PFSK-1 (cell line): ENCODE measurements at regions not wholly inside any gene's neighbourhood (a gene's known extent, or its start where the extent isn't known, plus 50 kb on each side); places are given as distances from the start of the nearest gene placed in this dataset.

Experiments used
- FOXP2 ChIP-seq: optimal IDR thresholded peaks from 2 replicates; pipeline ENCODE3; 2011; ENCODE audit warnings: borderline replicate concordance, control low read depth, inconsistent platforms; ENCODE audit not compliant: insufficient read depth; ENCODE audit errors: extremely low read length, extremely low read depth
- POLR2AphosphoS5 ChIP-seq: IDR thresholded peaks from 2 replicates; pipeline ENCODE4 v1.6.1; 2012; ENCODE audit warnings: low read depth, mild to moderate bottlenecking, control low read depth, low read length, moderate library complexity
- SIN3A ChIP-seq: IDR thresholded peaks from 2 replicates; pipeline ENCODE4 v1.6.1; 2012; ENCODE audit warnings: mild to moderate bottlenecking, low read length, moderate library complexity, borderline replicate concordance; ENCODE audit not compliant: insufficient read depth
- TAF1 ChIP-seq: IDR thresholded peaks from 2 replicates; pipeline ENCODE4 v1.6.1; 2012; ENCODE audit warnings: low read length, control low read depth, borderline replicate concordance; ENCODE audit not compliant: insufficient read depth
- TF ChIP-seq, protein P1 (sequence below), 2 experiments: IDR thresholded peaks; 2 replicates each; pipeline versions ENCODE4 v1.6.1 to v1.8.0; 2011 to 2012; ENCODE audit warnings: low read depth in 2 of 2, low read length in 2 of 2, control low read depth in 1 of 2, inconsistent platforms in 1 of 2, mild to moderate bottlenecking in 1 of 2, moderate library complexity in 1 of 2; ENCODE audit not compliant: insufficient read depth in 1 of 2

DNA sequence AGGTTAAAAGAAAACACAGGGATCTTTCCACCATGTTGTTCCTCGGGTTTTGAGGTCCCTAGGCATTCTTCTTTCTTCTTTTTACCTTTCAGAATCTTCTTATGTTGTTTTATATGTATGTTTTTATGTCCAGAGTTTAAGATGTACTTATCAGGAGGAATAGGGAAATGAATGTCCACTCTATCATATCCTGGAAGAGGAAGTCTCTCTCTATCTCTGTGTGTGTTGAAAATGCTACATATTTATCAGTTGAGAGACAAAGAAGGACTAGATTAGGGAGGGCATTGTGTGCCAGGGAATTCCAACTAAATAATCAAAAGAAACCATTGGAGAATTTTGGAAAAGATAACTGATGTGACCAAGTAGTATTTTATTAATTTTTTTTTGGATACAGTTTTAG lies 200.5 kb upstream of the POT1 start:
- TF ChIP-seq SIN3A (no peak), POLR2AphosphoS5 (no peak), FOXP2 (no peak), TAF1 (no peak)
- TF ChIP-seq, protein P1, sequence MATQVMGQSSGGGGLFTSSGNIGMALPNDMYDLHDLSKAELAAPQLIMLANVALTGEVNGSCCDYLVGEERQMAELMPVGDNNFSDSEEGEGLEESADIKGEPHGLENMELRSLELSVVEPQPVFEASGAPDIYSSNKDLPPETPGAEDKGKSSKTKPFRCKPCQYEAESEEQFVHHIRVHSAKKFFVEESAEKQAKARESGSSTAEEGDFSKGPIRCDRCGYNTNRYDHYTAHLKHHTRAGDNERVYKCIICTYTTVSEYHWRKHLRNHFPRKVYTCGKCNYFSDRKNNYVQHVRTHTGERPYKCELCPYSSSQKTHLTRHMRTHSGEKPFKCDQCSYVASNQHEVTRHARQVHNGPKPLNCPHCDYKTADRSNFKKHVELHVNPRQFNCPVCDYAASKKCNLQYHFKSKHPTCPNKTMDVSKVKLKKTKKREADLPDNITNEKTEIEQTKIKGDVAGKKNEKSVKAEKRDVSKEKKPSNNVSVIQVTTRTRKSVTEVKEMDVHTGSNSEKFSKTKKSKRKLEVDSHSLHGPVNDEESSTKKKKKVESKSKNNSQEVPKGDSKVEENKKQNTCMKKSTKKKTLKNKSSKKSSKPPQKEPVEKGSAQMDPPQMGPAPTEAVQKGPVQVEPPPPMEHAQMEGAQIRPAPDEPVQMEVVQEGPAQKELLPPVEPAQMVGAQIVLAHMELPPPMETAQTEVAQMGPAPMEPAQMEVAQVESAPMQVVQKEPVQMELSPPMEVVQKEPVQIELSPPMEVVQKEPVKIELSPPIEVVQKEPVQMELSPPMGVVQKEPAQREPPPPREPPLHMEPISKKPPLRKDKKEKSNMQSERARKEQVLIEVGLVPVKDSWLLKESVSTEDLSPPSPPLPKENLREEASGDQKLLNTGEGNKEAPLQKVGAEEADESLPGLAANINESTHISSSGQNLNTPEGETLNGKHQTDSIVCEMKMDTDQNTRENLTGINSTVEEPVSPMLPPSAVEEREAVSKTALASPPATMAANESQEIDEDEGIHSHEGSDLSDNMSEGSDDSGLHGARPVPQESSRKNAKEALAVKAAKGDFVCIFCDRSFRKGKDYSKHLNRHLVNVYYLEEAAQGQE (IDR thresholded peaks at IDR 0.05; ENCODE audit: insufficient read depth in 1 of 2, low read depth in 2 of 2, low read length in 2 of 2), result no peak

GRCh38 chr7:125127304-125127703 lies 197.7 kb upstream of the POT1 start:
- TF ChIP-seq POLR2AphosphoS5, result no peak
- TF ChIP-seq TAF1, result no peak
- TF ChIP-seq FOXP2, result no peak
- no peak for TF ChIP-seq SIN3A
- TF ChIP-seq, protein P1 (IDR thresholded peaks at IDR 0.05; ENCODE audit: insufficient read depth in 1 of 2, low read depth in 2 of 2, low read length in 2 of 2), result no peak

DNA sequence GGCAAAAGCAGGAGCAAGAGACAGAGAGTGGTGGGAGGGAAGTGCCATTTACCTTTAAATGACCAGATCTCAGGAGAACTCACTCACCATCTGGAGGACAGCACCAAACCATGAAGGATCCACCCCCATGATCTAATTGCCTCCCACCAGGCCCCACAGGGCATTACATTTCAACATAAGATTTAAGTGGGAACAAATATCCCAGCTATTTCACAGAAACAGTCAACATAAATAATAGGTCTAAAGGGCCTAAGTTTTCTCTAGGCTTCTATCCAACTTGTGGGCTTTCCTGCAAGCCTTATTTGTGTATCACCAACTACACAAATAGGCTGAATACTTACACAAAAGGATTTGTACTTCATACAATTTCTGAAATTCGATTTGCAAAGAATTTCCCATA lies 196.8 kb upstream of the POT1 start:
- TF ChIP-seq, protein P1 (IDR thresholded peaks at IDR 0.05; ENCODE audit: insufficient read depth in 1 of 2, low read depth in 2 of 2, low read length in 2 of 2), result no peak
- TF ChIP-seq FOXP2 (no peak), TAF1 (no peak), SIN3A (no peak), POLR2AphosphoS5 (no peak)

DNA sequence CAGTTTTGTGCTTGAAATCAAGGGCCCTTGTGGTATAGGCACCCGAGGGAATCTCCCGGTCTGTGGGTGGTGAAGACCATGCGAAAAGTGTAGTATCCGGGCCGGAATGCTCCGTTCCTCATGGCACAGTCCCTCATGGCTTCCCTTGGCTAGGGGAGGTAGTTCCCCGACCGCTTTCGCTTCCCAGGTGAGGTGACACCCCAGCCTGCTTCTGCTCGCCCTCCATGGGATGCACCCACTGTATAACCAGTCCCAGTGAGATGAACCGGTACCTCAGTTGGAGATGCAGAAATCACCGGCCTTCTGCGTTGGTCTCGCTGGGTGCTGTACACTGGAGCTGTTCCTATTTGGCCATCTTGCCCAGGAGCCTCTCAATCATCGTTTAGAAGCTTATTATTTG lies 195.7 kb upstream of the POT1 start:
- no peak for TF ChIP-seq FOXP2
- no peak for TF ChIP-seq TAF1
- no peak for TF ChIP-seq POLR2AphosphoS5
- TF ChIP-seq SIN3A, result no peak
- TF ChIP-seq, protein P1 (IDR thresholded peaks at IDR 0.05; ENCODE audit: insufficient read depth in 1 of 2, low read depth in 2 of 2, low read length in 2 of 2), result no peak

DNA sequence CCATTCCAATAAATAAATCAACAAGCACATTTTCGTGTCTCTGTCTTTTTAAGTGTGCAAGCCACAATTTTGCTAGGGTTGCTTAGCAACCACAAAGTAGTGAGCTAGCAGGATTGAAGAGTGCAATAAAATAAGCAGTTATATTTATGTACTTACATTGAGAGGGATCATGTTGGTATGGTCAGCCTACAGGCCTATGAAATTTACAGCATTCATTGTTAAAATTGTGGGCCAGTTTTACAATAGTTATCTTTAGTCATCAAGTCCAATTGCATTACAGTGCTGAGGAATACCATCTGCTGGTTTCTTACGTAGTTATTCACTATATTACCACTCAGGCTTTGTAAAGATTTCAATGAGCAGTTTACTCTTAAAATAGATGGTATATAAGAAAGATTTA lies 192.5 kb upstream of the POT1 start:
- TF ChIP-seq FOXP2 (no peak), POLR2AphosphoS5 (no peak), SIN3A (no peak), TAF1 (no peak)
- TF ChIP-seq, protein P1 (IDR thresholded peaks at IDR 0.05; ENCODE audit: insufficient read depth in 1 of 2, low read depth in 2 of 2, low read length in 2 of 2), result no peak
